ENCODE measurements at regions not wholly inside any gene's neighbourhood (a gene's known extent, or its start where the extent isn't known, plus 50 kb on each side); places are given as distances from the start of the nearest gene placed in this dataset.

DNA sequence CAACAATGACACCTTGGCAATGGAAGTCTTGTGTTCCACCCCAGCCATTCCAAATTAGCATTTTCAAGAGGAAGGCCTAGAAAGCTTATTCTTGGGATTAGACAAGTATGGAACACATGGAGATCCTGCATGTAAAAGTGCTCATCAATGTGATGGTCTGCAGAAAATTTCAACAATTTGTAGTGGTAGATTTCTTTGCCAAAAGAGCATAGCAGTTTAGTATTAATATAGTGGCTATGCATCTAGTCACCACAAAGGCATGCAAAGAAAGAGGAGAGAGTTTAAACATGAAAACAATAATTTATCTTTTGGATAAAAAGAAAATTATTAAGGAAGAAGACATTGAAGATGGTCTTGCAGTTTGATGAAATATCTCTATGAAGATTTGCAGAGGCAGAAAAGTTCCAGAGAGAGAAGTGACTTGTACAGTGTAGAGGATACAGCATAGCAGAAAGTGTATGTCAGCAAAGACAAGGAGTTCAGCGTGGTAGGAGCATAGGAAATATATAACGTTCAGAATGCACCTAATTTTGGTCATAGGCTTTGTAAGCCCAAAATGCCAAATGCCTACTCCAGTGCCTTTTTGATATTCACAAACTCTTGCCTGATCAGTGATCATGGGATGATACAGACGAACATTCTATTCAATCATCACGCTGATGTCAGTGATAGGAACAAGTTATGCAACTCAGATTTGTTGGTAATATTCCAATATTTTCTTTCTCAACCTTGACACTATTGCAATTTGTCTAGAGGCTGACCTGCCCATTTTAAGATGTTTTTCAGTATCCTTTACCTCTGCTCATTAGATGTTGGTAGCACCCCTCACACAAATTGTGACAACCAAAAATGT, 727.9 kb upstream of the SOX9 start:
- no peak for TF ChIP-seq PAX5 (IDR thresholded peaks at IDR 0.05; ENCODE audit: insufficient read depth, low read length, severe bottlenecking)
- no peak for DNase-seq (ENCODE audit: insufficient read length, low spot score)
- no peak for FAIRE-seq

DNA sequence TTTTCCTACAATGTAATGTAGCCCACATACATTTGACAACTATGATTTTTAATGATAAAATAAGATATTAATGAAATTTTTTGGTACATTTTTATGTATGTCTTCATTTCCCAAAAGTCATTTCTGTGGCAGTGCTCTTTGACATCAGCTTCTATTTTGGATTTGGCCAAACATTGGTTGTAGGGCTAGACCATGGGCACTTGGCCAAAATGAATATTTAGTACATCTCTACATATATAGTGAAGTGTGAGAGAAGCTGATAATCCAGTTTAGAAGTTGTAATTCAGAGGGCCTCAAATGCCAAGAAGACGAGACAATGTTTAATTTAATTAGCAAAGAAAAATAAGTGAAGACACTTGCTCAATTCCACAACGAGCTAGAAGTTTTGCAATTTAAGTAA, 724.9 kb upstream of the SOX9 start:
- no peak for DNase-seq (ENCODE audit: insufficient read length, low spot score)
- TF ChIP-seq POLR2AphosphoS5 (IDR thresholded peaks at IDR 0.05; ENCODE audit: low read depth, low read length) = no peak
- TF ChIP-seq PAX5 (IDR thresholded peaks at IDR 0.05; ENCODE audit: insufficient read depth, low read length, severe bottlenecking) = no peak
- no peak for TF ChIP-seq POLR2A (IDR thresholded peaks at IDR 0.05; ENCODE audit: low read depth, low read length)
- TF ChIP-seq SPI1 (IDR thresholded peaks at IDR 0.05; ENCODE audit: low read depth, low read length) = no peak
- no peak for TF ChIP-seq TAF1 (IDR thresholded peaks at IDR 0.05; ENCODE audit: low read depth, low read length)
- no peak for TF ChIP-seq POU2F2 (IDR thresholded peaks at IDR 0.05; ENCODE audit: low read depth, low read length)
- no peak for FAIRE-seq

DNA sequence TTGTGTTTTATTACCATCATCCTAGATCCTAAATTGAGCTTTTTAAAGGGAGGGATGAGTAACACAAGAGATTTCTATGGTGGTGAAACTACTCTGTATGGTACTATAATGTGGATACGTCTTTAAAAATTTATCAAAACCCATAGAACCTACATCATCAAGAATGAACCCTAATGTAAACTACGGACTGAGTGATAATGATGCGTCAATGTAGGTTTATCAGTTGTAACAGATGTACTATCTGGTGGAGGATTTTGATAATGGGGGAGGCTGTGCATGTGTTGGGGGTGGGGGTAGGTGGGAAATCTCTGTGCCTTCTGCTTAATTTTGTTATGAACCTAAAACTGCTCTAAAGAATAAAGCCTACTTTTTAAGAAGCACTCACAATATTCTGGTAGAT, 724.1 kb upstream of the SOX9 start:
- no peak for DNase-seq (ENCODE audit: insufficient read length, low spot score)
- no peak for FAIRE-seq
- TF ChIP-seq SPI1 (IDR thresholded peaks at IDR 0.05; ENCODE audit: low read depth, low read length) (no peak), POU2F2 (IDR thresholded peaks at IDR 0.05; ENCODE audit: low read depth, low read length) (no peak)

DNA sequence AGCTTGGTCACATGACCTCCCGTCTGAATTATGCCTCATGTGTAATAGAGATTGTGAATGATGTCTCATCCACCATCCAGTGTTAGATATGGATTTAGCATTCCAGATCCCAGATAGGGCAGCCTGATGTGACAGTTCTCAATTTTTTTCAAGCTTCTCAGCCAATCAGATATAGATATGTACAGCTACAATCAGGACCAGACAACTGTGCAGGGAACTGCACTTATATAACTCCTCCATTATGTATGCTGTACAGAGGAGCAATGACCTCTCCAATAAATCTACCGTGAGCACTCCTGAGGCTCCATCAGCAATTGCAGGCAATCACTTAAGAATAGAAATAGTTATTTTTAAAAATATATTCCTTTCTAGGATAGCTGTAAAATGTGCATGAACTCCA, 722.8 kb upstream of the SOX9 start:
- FAIRE-seq (no peak), DNase-seq (ENCODE audit: insufficient read length, low spot score) (no peak)
- no peak for TF ChIP-seq POU2F2 (IDR thresholded peaks at IDR 0.05; ENCODE audit: low read depth, low read length)
- TF ChIP-seq POLR2AphosphoS5 (IDR thresholded peaks at IDR 0.05; ENCODE audit: low read depth, low read length) = no peak
- TF ChIP-seq SPI1 (IDR thresholded peaks at IDR 0.05; ENCODE audit: low read depth, low read length) = no peak
- no peak for TF ChIP-seq TAF1 (IDR thresholded peaks at IDR 0.05; ENCODE audit: low read depth, low read length)
- no peak for TF ChIP-seq PAX5 (IDR thresholded peaks at IDR 0.05; ENCODE audit: insufficient read depth, low read length, severe bottlenecking)
- no peak for TF ChIP-seq POLR2A (IDR thresholded peaks at IDR 0.05; ENCODE audit: low read depth, low read length)

DNA sequence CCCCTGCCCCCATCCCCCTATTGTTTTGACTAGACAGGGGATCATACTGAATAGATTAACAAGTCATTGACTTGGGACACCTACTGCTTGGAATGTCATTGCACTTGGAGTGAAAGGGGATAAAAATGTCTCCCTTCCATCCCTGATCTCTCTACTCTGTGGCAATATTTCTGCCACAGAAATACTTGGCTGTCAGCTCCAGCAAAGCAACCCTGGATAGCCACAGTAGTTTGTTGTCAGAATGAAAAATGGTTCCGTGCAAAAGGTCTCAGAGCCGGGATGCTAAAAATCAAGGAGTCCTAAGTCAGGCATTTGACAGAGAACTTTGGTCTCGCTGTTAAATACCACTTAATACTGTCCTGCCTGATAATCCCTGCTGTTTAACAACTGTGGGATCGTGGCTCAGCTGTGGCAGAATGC, 722.0 kb upstream of the SOX9 start:
- TF ChIP-seq POU2F2 (IDR thresholded peaks at IDR 0.05; ENCODE audit: low read depth, low read length) (no peak), POLR2A (IDR thresholded peaks at IDR 0.05; ENCODE audit: low read depth, low read length) (no peak), SPI1 (IDR thresholded peaks at IDR 0.05; ENCODE audit: low read depth, low read length) (no peak), TAF1 (IDR thresholded peaks at IDR 0.05; ENCODE audit: low read depth, low read length) (no peak), POLR2AphosphoS5 (IDR thresholded peaks at IDR 0.05; ENCODE audit: low read depth, low read length) (no peak), PAX5 (IDR thresholded peaks at IDR 0.05; ENCODE audit: insufficient read depth, low read length, severe bottlenecking) (no peak)
- FAIRE-seq = no peak
- DNase-seq (ENCODE audit: insufficient read length, low spot score) = no peak

DNA sequence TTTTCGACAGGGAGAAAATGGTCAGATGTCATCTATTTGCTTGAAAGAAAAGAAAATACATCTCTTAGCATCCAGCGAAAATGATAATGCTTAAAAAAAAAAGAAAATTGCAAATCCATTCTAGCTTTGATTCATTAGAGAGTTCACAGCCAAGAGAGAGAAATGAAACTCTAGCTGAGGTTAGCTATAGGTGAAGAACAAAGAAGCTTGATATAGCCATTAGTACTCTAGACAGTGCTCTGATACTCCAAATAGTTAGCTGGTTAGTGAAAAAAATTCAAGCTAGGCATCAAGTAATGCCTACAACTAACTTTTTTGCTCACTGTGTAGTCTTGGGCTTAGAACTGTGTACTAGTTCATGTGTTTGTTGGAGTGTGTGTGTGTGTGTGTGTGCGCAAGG, 721.6 kb upstream of the SOX9 start:
- DNase-seq (ENCODE audit: insufficient read length, low spot score) (no peak), FAIRE-seq (no peak)
- TF ChIP-seq SPI1 (IDR thresholded peaks at IDR 0.05; ENCODE audit: low read depth, low read length) (no peak), POLR2A (IDR thresholded peaks at IDR 0.05; ENCODE audit: low read depth, low read length) (no peak), POLR2AphosphoS5 (IDR thresholded peaks at IDR 0.05; ENCODE audit: low read depth, low read length) (no peak), TAF1 (IDR thresholded peaks at IDR 0.05; ENCODE audit: low read depth, low read length) (no peak), POU2F2 (IDR thresholded peaks at IDR 0.05; ENCODE audit: low read depth, low read length) (no peak), PAX5 (IDR thresholded peaks at IDR 0.05; ENCODE audit: insufficient read depth, low read length, severe bottlenecking) (no peak)

DNA sequence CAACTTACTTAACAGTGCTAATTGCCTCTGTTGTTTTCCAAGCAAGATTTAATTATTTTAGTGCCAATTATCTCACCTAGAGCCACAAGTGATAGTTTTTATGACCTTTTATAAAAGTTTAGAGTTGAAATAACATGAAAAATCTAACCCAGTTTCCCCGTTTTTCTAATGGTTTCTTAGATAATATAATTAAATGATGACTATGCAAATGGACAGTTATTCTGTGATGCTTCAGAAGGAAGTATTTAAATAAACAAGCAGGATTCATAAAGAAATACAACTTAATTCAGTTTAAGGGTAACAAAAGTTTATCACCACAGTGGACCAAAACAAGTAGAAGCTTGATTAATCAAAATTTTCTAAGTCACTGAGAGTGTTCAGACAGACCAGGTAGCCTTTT, 721.2 kb upstream of the SOX9 start:
- no peak for TF ChIP-seq TAF1 (IDR thresholded peaks at IDR 0.05; ENCODE audit: low read depth, low read length)
- no peak for TF ChIP-seq POLR2A (IDR thresholded peaks at IDR 0.05; ENCODE audit: low read depth, low read length)
- no peak for TF ChIP-seq SPI1 (IDR thresholded peaks at IDR 0.05; ENCODE audit: low read depth, low read length)
- no peak for TF ChIP-seq POU2F2 (IDR thresholded peaks at IDR 0.05; ENCODE audit: low read depth, low read length)
- TF ChIP-seq PAX5 (IDR thresholded peaks at IDR 0.05; ENCODE audit: insufficient read depth, low read length, severe bottlenecking) = no peak
- no peak for TF ChIP-seq POLR2AphosphoS5 (IDR thresholded peaks at IDR 0.05; ENCODE audit: low read depth, low read length)
- FAIRE-seq (no peak), DNase-seq (ENCODE audit: insufficient read length, low spot score) (no peak)

DNA sequence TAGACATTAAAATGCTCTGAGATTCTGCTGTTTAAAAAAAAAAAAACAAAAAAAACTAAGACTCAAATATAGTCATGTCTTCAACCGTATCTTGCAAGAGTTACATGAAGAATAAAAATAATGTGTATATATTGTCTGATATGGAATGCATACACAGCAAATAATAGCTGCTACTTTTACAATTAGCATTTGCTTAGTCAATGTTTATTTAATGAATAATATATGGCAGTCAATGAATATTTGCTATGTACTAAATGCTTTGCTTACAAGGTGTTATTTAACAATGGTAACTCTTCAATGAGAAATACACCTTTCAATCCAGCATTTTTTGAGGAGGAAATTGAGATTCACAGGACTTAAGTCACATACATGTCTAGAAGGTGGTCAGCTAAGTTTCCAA, 718.8 kb upstream of the SOX9 start:
- no peak for DNase-seq (ENCODE audit: insufficient read length, low spot score)
- TF ChIP-seq SPI1 (IDR thresholded peaks at IDR 0.05; ENCODE audit: low read depth, low read length) (no peak), PAX5 (IDR thresholded peaks at IDR 0.05; ENCODE audit: insufficient read depth, low read length, severe bottlenecking) (no peak), POLR2A (IDR thresholded peaks at IDR 0.05; ENCODE audit: low read depth, low read length) (no peak), POLR2AphosphoS5 (IDR thresholded peaks at IDR 0.05; ENCODE audit: low read depth, low read length) (no peak), POU2F2 (IDR thresholded peaks at IDR 0.05; ENCODE audit: low read depth, low read length) (no peak), TAF1 (IDR thresholded peaks at IDR 0.05; ENCODE audit: low read depth, low read length) (no peak)
- FAIRE-seq = no peak

DNA sequence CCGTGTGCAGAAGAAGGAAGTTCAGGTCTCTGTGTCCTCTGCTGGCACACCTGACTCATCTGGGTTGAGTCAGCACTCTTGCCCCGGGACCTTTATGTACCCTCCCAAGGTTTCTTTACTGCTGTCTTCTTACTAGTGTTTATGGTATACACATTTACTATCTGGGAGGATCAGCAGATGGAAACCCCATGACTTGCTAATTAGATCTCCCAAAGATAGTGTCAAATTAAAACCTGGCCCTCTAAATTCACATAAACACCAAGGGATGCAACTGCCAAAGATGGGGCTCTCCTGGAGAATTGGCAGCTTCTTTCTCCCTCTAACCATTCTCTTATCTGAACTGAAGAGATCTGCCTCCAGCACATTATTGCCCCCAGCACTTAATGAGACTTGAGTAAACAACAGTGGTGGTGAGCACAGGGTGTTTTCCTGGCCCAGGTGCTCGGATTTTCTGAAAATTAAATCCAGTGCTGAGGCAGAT, 718.1 kb upstream of the SOX9 start:
- TF ChIP-seq TAF1 (IDR thresholded peaks at IDR 0.05; ENCODE audit: low read depth, low read length) = no peak
- no peak for TF ChIP-seq POLR2A (IDR thresholded peaks at IDR 0.05; ENCODE audit: low read depth, low read length)
- TF ChIP-seq PAX5 (IDR thresholded peaks at IDR 0.05; ENCODE audit: insufficient read depth, low read length, severe bottlenecking) = no peak
- no peak for TF ChIP-seq SPI1 (IDR thresholded peaks at IDR 0.05; ENCODE audit: low read depth, low read length)
- TF ChIP-seq POU2F2 (IDR thresholded peaks at IDR 0.05; ENCODE audit: low read depth, low read length) = no peak
- TF ChIP-seq POLR2AphosphoS5 (IDR thresholded peaks at IDR 0.05; ENCODE audit: low read depth, low read length) = no peak
- FAIRE-seq (no peak), DNase-seq (ENCODE audit: insufficient read length, low spot score) (no peak)

DNA sequence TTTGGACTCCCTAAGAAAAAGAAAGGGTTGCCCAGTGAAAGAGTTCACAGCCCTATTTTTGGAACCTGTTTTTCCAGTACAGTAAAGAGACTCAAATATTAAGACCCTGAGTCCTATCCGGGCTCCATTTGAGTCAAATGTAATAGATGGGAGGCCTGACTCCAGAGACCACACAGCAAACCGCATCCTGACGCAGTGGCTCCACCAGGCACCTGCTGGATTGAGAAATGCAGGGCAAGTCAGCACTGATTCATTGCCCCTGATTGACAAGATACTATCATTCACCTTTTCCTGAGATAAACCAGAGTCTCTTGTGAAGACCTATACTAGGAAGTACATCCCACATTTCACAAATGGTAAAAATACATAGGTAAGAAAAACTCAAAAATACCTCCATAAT, 715.7 kb upstream of the SOX9 start:
- TF ChIP-seq PAX5 (IDR thresholded peaks at IDR 0.05; ENCODE audit: insufficient read depth, low read length, severe bottlenecking) (no peak), TAF1 (IDR thresholded peaks at IDR 0.05; ENCODE audit: low read depth, low read length) (no peak), SPI1 (IDR thresholded peaks at IDR 0.05; ENCODE audit: low read depth, low read length) (no peak), POLR2AphosphoS5 (IDR thresholded peaks at IDR 0.05; ENCODE audit: low read depth, low read length) (no peak), POLR2A (IDR thresholded peaks at IDR 0.05; ENCODE audit: low read depth, low read length) (no peak), POU2F2 (IDR thresholded peaks at IDR 0.05; ENCODE audit: low read depth, low read length) (no peak)
- DNase-seq (ENCODE audit: insufficient read length, low spot score) (no peak), FAIRE-seq (no peak)
